HL-60 (cell line): ENCODE measurements at regions not wholly inside any gene's neighbourhood (a gene's known extent, or its start where the extent isn't known, plus 50 kb on each side); places are given as distances from the start of the nearest gene placed in this dataset.

Source experiments
- DNase-seq, 2 experiments: peaks; one replicate each; pipeline ENCODE4 v3.0.0-alpha.2; 2010 to 2020; ENCODE audit warnings: low read depth in 1 of 2, low spot score in 1 of 2
- H3K27ac ChIP-seq: fragments of 250-450 bp; sonication (Bioruptor Pico); replicated peaks from 2 replicates; pipeline ENCODE4 v1.5.1; 2020; ENCODE audit warnings: mild to moderate bottlenecking, moderate library complexity
- H3K27me3 ChIP-seq: fragments of 250-450 bp; sonication (Bioruptor Pico); 2 replicates; pipeline ENCODE4 v1.5.1; 2021; ENCODE audit warnings: mild to moderate bottlenecking, moderate library complexity; ENCODE audit not compliant: insufficient read depth, poor library complexity, severe bottlenecking
- H3K4me3 ChIP-seq: replicated peaks from 2 replicates; pipeline ENCODE4 v1.5.1; 2011; ENCODE audit warnings: mild to moderate bottlenecking, control low read depth, low read length; ENCODE audit not compliant: insufficient read depth
- CTCF ChIP-seq: IDR thresholded peaks from one replicate; pipeline ENCODE4 v1.5.1; 2011; ENCODE audit warnings: low read length, control low read depth, inconsistent platforms; ENCODE audit not compliant: insufficient read depth
- GABPA ChIP-seq: IDR thresholded peaks from 2 replicates; pipeline ENCODE4 v1.6.1; 2012; ENCODE audit warnings: low read depth
- POLR2AphosphoS5 ChIP-seq: IDR thresholded peaks from 2 replicates; pipeline ENCODE4 v1.6.1; 2012; ENCODE audit warnings: low read depth
- REST ChIP-seq: IDR thresholded peaks from 2 replicates; pipeline ENCODE4 v1.6.1; 2012; ENCODE audit warnings: low read depth; ENCODE audit not compliant: insufficient replicate concordance
- SPI1 ChIP-seq: IDR thresholded peaks from 2 replicates; pipeline ENCODE4 v1.6.1; 2012; ENCODE audit warnings: low read depth, mild to moderate bottlenecking, borderline replicate concordance

DNA sequence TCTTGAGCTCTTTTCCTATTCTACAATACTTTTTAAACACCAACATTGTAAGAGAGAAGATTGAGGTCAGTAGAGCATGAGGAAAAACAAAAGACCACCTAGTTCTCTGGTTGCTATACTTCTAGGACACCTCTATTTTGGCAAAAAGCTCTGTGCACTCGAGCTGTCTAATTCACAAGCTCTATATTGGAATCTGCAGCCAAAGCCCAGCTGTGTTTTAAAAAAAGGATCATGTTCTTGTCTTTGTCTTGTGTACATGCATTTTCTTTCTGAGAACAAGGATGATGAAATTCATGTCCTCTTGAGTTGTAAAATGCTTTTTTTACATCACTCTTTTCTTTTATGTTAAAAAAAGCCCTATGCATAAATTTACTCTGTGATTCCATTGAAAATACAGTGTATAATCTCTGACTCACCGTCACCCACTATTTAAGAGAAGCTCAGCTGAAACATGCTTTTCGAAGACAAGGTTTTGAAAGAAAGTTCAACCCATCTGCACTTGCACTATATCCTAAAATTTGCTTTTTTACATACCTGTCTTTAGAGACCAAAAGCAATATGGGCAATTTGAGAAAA lies 215.5 kb upstream of the VSTM2A start:
- no peak for DNase-seq
- no peaks in the 10 kb centered on the region for H3K27me3 ChIP-seq
- no peak overlapping the region for H3K4me3 ChIP-seq
- no peak overlapping the region for H3K27ac ChIP-seq
- TF ChIP-seq POLR2AphosphoS5 (no peak), REST (no peak), SPI1 (no peak), GABPA (no peak), CTCF (no peak)

- DNase-seq = no peak
- Histone ChIP-seq H3K27ac (no peak overlapping the region), H3K27me3 (no peaks in the 10 kb centered on the region), H3K4me3 (no peak overlapping the region)
- TF ChIP-seq SPI1 (no peak), POLR2AphosphoS5 (no peak), CTCF (no peak), GABPA (no peak), REST (no peak)
Observed at GRCh38 chr7:54330216-54330800, 211.9 kb upstream of the VSTM2A start.

DNA sequence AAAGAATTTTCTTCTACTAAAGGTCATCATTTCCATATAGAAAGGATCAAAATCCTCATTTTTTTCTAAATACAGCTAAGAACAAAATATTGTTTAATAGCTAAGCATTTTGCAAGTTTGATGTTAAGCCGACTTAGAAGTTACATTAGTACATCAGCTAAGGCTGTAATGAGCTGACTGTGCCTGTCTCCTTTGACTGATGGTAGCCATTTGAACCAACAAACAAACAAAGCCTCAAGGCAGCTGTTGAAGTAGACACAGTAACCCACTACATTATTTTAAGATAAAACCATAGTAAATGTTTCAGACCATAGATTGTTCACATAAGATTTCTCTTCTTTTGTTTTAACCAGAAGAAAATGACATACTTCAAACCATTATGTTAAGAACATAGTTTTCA lies 210.9 kb upstream of the VSTM2A start:
- DNase-seq = no peak
- no peaks in the 10 kb centered on the region for H3K27me3 ChIP-seq
- TF ChIP-seq CTCF (no peak), POLR2AphosphoS5 (no peak), SPI1 (no peak), GABPA (no peak), REST (no peak)
- H3K4me3 ChIP-seq = no peak overlapping the region
- no peak overlapping the region for H3K27ac ChIP-seq
